Nephron (organoid): ENCODE measurements at regions not wholly inside any gene's neighbourhood (a gene's known extent, or its start where the extent isn't known, plus 50 kb on each side); places are given as distances from the start of the nearest gene placed in this dataset.

Source experiments
- H3K27ac Mint-ChIP-seq, 3 experiments: 2 replicates each; pipeline ENCODE4 v1.8.0; 2020; ENCODE audit warnings: mixed read lengths in 3 of 3, mild to moderate bottlenecking in 2 of 3, moderate library complexity in 1 of 3
- H3K27me3 Mint-ChIP-seq: 2 replicates; pipeline ENCODE4 v1.8.0; 2021; ENCODE audit warnings: low read depth, mild to moderate bottlenecking, moderate library complexity, mixed read lengths
- H3K36me3 Mint-ChIP-seq: 2 replicates; pipeline ENCODE4 v1.8.0; 2020; ENCODE audit warnings: low read depth, mixed read lengths
- H3K4me1 Mint-ChIP-seq: 2 replicates; pipeline ENCODE4 v1.8.0; 2020; ENCODE audit warnings: mixed read lengths
- H3K4me3 Mint-ChIP-seq, 3 experiments: 2 replicates each; pipeline ENCODE4 v1.8.0; 2020; ENCODE audit warnings: mild to moderate bottlenecking in 3 of 3, mixed read lengths in 3 of 3, moderate library complexity in 2 of 3
- H3K9me3 Mint-ChIP-seq: 2 replicates; pipeline ENCODE4 v1.8.0; 2020; ENCODE audit warnings: mixed read lengths
- TF ChIP-seq, protein P1 (sequence below), 3 experiments: fragments of 200-600 bp; sonication (generic); IDR thresholded peaks; one replicate each; pipeline ENCODE4 v1.5.0; 2021; ENCODE audit warnings: antibody characterized with exemption in 3 of 3; ENCODE audit not compliant: unreplicated experiment in 3 of 3

DNA sequence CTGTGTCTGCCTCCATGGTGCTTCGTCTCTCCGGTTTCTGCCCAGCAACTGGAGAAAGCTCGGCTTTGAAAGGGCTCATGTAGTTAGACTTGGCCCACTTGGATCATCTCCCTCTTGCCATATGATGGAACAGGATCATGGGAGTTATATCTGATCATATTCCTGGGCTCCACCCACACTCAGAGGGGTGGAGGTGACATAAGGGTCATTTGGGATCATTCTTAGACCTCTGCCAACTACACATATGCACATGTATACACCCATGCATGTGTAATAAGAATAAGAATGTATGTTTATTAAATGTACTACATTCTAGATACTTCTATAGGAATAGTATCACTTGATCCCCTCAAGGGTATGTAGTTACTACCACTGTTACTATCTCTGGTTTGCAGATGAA lies 74.1 kb upstream of the WNT4 start:
- TF ChIP-seq, protein P1, sequence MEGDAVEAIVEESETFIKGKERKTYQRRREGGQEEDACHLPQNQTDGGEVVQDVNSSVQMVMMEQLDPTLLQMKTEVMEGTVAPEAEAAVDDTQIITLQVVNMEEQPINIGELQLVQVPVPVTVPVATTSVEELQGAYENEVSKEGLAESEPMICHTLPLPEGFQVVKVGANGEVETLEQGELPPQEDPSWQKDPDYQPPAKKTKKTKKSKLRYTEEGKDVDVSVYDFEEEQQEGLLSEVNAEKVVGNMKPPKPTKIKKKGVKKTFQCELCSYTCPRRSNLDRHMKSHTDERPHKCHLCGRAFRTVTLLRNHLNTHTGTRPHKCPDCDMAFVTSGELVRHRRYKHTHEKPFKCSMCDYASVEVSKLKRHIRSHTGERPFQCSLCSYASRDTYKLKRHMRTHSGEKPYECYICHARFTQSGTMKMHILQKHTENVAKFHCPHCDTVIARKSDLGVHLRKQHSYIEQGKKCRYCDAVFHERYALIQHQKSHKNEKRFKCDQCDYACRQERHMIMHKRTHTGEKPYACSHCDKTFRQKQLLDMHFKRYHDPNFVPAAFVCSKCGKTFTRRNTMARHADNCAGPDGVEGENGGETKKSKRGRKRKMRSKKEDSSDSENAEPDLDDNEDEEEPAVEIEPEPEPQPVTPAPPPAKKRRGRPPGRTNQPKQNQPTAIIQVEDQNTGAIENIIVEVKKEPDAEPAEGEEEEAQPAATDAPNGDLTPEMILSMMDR (IDR thresholded peaks at IDR 0.05; ENCODE audit: unreplicated experiment in 3 of 3): no peak
- no peaks in the 10 kb centered on the region for H3K9me3 Mint-ChIP-seq
- H3K4me3 Mint-ChIP-seq: no peak overlapping the region
- peaks cover 16% of the 10 kb centered on the region for H3K4me1 Mint-ChIP-seq
- no peaks in the 10 kb centered on the region for H3K36me3 Mint-ChIP-seq
- H3K27ac Mint-ChIP-seq: no peak overlapping the region
- H3K27me3 Mint-ChIP-seq: peaks cover 58% of the 10 kb centered on the region

DNA sequence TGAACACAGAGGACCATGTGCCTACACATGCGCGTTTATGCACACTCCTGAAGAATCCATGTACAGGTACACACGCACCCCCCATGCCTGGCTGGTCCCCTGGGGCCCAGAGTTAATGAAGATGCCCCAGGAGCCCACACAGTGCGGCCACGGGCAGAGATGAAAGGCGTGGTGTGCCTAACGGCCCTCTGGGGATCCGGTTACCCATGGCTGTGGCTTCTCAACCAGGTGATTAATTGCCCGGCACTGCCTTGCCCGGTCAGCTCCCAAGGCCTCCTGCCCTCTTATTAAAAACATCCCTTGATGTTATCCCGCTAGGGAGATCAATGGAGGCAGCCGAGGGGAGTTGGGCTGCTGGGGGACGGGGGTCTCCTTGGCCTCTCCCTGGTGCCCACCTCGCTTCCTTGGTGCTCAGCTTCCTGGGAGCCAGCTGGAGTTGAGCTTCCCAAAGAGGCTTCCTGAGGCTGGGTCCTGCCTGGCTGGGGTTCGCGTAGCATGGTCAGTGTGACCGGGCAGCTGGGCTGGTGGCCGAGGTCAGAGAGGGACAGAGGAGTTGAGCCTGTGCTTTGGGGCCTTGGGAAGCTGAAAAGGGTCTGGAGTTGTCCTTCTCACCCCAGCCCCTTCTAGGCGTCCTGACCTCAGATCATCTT lies 75.0 kb upstream of the WNT4 start:
- Mint-ChIP-seq H3K9me3 (no peaks in the 10 kb centered on the region), H3K27ac (no peak overlapping the region), H3K4me1 (peaks cover 9% of the 10 kb centered on the region), H3K36me3 (no peaks in the 10 kb centered on the region), H3K27me3 (peaks cover 53% of the 10 kb centered on the region), H3K4me3 (no peak overlapping the region)
- TF ChIP-seq, protein P1 (IDR thresholded peaks at IDR 0.05; ENCODE audit: unreplicated experiment in 3 of 3): no peak

DNA sequence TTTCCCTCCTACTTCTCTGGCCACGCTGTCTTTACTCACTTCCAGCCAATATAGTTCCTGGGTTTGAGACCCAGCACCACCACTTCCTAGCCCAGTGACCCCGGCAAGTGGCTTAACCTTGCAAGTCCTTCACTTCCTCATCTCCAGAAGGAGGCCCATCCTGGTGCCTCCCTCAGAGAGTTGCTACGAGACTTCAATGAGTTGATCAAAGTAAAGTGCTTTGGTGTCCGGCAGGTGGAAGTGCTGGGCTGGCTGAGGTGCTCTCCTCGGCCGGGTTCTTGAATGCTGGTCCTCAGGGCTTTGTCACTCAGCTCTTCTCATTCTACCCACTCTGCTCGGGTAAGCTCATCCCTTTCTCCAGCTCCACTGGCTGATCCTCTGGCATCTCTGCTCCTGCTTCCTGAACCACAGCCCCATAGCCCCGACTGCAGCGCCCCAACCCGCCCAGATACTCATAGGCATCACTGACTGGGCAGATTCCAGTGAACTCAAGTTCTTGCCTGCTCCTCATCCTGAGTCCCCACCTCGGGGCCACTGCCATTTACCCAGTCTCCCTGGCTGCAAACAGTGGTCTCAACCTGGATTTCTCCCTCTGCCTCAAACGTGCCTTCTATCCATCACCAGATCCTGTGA lies 75.8 kb upstream of the WNT4 start:
- H3K27ac Mint-ChIP-seq: no peak overlapping the region
- peaks cover 54% of the 10 kb centered on the region for H3K27me3 Mint-ChIP-seq
- no peak overlapping the region for H3K4me3 Mint-ChIP-seq
- TF ChIP-seq, protein P1 (IDR thresholded peaks at IDR 0.05; ENCODE audit: unreplicated experiment in 3 of 3): no peak
- H3K9me3 Mint-ChIP-seq: no peaks in the 10 kb centered on the region
- peaks cover 5% of the 10 kb centered on the region for H3K4me1 Mint-ChIP-seq
- H3K36me3 Mint-ChIP-seq: no peaks in the 10 kb centered on the region

DNA sequence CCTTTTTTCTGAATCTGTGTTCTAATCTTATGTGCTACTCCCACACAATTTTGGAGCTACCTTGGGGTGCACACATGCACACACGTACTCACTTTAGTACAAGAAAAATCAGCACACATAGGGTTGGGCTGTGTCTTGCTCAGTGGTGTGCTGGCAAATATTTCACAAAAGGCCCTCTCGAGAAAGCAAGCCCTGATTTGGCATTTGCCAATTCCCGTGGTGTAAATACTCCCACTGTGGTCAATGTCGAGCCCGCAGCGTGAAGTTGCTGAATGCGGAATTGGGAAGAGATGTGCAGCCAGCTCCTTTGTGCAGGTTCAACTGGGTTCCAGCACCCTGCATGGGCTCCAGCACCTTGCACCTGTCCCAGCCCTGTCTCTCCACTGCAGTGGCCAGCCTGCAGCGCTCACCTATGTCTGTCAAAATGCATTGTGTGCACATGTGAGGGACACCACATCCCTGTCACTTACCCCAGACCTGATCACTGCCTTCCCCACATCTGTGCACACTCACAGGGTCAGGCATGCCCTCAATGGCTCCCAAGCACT lies 78.4 kb upstream of the WNT4 start:
- Mint-ChIP-seq H3K9me3 (peaks cover 3% of the 10 kb centered on the region), H3K36me3 (no peaks in the 10 kb centered on the region), H3K4me3 (no peak overlapping the region), H3K27me3 (peaks cover 43% of the 10 kb centered on the region), H3K4me1 (no peaks in the 10 kb centered on the region), H3K27ac (no peak overlapping the region)
- TF ChIP-seq, protein P1 (IDR thresholded peaks at IDR 0.05; ENCODE audit: unreplicated experiment in 3 of 3): no peak

DNA sequence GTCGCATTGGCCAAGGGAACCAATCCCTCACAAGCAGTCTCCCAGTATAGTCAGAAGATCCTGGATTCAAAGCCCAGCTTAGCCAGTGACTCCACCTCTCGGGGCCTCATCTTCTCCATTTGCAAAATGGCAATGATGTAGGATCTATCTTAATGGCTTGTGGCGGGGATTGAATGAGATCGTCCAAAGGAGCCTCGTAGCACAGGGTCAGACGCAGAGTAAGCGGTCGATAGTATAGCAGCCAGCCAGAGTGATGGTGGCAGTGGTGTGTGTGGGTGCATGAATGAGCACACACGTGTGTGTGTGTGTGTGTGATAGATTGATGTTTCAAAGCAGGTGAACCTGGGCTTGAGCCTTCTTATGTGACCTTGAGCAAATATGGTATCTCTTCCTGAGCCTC lies 79.8 kb upstream of the WNT4 start:
- Mint-ChIP-seq H3K9me3 (peaks cover 3% of the 10 kb centered on the region), H3K4me3 (no peak overlapping the region), H3K27ac (no peak overlapping the region), H3K4me1 (no peaks in the 10 kb centered on the region), H3K27me3 (peaks cover 39% of the 10 kb centered on the region), H3K36me3 (no peaks in the 10 kb centered on the region)
- TF ChIP-seq, protein P1 (IDR thresholded peaks at IDR 0.05; ENCODE audit: unreplicated experiment in 3 of 3): no peak

DNA sequence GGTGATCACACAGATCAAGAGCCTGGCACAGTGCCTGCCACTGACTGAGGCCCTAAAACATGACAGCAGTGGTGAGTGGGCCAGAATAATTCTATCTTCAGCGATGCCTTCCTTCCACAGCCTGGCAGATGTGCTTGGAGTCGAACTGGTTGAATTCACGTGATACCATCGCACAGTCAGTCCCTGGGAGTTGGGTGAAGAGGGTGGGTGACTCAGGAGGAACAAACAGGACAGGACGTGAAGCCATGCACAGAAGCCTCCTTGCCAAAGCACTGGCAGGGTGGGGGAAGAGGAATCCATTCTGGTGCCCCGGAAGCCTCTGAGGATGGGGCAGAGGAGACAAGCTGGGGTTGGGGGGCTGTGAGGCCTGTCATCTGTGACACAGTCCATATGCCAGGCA lies 80.3 kb upstream of the WNT4 start:
- no peak overlapping the region for H3K4me3 Mint-ChIP-seq
- no peak overlapping the region for H3K27ac Mint-ChIP-seq
- H3K36me3 Mint-ChIP-seq: no peaks in the 10 kb centered on the region
- TF ChIP-seq, protein P1 (IDR thresholded peaks at IDR 0.05; ENCODE audit: unreplicated experiment in 3 of 3): no peak
- H3K4me1 Mint-ChIP-seq: no peaks in the 10 kb centered on the region
- H3K9me3 Mint-ChIP-seq: peaks cover 3% of the 10 kb centered on the region
- peaks cover 39% of the 10 kb centered on the region for H3K27me3 Mint-ChIP-seq
